Spleen (tissue), 11 donors: ENCODE measurements at regions not wholly inside any gene's neighbourhood (a gene's known extent, or its start where the extent isn't known, plus 50 kb on each side); places are given as distances from the start of the nearest gene placed in this dataset.
"Not testable (repeated sequence)": the region's sequence is repeated elsewhere in the genome, so short reads cannot be mapped to it uniquely, and the experiment has no call there.

Experiments used
- DNase-seq: peaks from one replicate; pipeline ENCODE4 v3.0.0-alpha.2; 2020
- H3K27ac ChIP-seq, 8 donors: fragments of 200-600 bp; sonication (generic) in 7 of 8; 1 replicate in 4 of 8; 2 replicates in 4 of 8; pipeline versions ENCODE4 v1.5.0 to v1.8.0; 2016 to 2021; ENCODE audit warnings: inconsistent platforms in 4 of 8, mild to moderate bottlenecking in 4 of 8, moderate library complexity in 1 of 8
- H3K27me3 ChIP-seq, 7 donors: fragments of 200-600 bp; sonication (generic) in 6 of 7; replicated peaks in 1 of 7; 1 replicate in 4 of 7; 2 replicates in 3 of 7; pipeline versions ENCODE4 v1.5.0 to v1.8.0; 2016 to 2021; ENCODE audit warnings: inconsistent platforms in 3 of 7, mild to moderate bottlenecking in 1 of 7
- H3K36me3 ChIP-seq, 6 donors: fragments of 200-600 bp; sonication (generic) in 5 of 6; 1 replicate in 4 of 6; 2 replicates in 2 of 6; pipeline versions ENCODE4 v1.5.0 to v1.8.0; 2016 to 2021; ENCODE audit warnings: inconsistent platforms in 2 of 6
- H3K4me1 ChIP-seq, 6 donors: fragments of 200-600 bp; sonication (generic) in 5 of 6; 1 replicate in 3 of 6; 2 replicates in 3 of 6; pipeline versions ENCODE4 v1.5.0 to v1.8.0; 2016 to 2021; ENCODE audit warnings: inconsistent platforms in 3 of 6
- H3K4me3 ChIP-seq, 8 donors: fragments of 200-600 bp; sonication (generic) in 7 of 8; 1 replicate in 4 of 8; 2 replicates in 4 of 8; pipeline versions ENCODE4 v1.5.0 to v1.8.0; 2016 to 2021; ENCODE audit warnings: inconsistent platforms in 4 of 8, mild to moderate bottlenecking in 4 of 8, moderate library complexity in 2 of 8
- H3K9me3 ChIP-seq, 8 donors: fragments of 200-600 bp; sonication (generic) in 7 of 8; 1 replicate in 4 of 8; 2 replicates in 4 of 8; pipeline versions ENCODE4 v1.5.0 to v1.8.0; 2016 to 2021; ENCODE audit warnings: inconsistent platforms in 4 of 8
- POLR2A ChIP-seq, 3 donors: fragments of 450-650 bp; IDR thresholded peaks; one replicate each; pipeline ENCODE4 v1.5.1; 2017; ENCODE audit warnings: antibody characterized with exemption in 3 of 3, mild to moderate bottlenecking in 1 of 3
- POLR2AphosphoS5 ChIP-seq, 3 donors: sonication (generic); formaldehyde crosslinking; IDR thresholded peaks; one replicate each; pipeline ENCODE4 v1.5.1; 2017; ENCODE audit warnings: antibody characterized with exemption in 3 of 3
- WGBS, 5 donors: extraction: QIAGEN DNeasy Blood & Tissue Kit in 3 of 5; methylation state at CpG; one replicate each; pipeline versions ENCODE4 v1.1.5 to v1.1.7; 2013 to 2018; 5-methylcytosine and 5-hydroxymethylcytosine counted together
- intact Hi-C: fragments of 100-400 bp; cut with DNase I; formaldehyde crosslinking; loops from one replicate; pipeline ENCODE4 v1.15.0; 2023; ENCODE audit warnings: low total_unique reads
- TF ChIP-seq, protein P1 (sequence below), 11 experiments: fragments of 200-600 bp in 7 of 11; fragments of 450-650 bp in 4 of 11; sonication (generic) in 4 of 11; IDR thresholded peaks in 8 of 11; conservative IDR thresholded peaks in 3 of 11; 1 replicate in 7 of 11; 2 replicates in 4 of 11; pipeline versions ENCODE4 v1.4.0 to v1.8.0; 2016 to 2021; ENCODE audit warnings: antibody characterized with exemption in 11 of 11, inconsistent platforms in 4 of 11, mild to moderate bottlenecking in 1 of 11
- donor health status: healthy with polysubstance abuse.
- donor health status: DM: no; HTN: no; CAD: no; lungs with moderate emphysema.
- donor health status: DM: no; HTN: no; CAD: no.
- donor health status: Bipolar disorder and iron deficiency.
- donor health status: healthy.
- donor health status: DM: no; HTN: no; CAD: no.
- donor health status: DM: yes; HTN: yes; CAD: no.

DNA sequence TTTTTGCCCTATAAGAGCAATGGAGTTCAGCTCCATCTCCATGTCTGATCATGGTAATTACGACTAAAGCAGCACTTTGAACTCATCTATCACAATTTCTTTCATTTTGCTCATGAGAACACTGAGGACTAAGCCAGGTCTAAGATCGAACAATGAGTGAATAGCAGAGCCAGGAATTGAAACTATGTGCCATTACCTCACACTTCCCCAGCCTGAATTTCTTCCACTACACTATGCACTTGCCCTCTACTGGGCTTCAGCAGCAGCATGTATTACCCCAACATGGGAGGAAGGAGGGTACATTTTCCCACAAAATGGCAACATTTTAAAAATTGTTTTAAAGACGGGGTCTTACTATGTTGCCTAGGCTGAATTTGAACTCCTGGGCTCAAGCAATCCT, 274.7 kb upstream of the FGF13 start:
- WGBS, 5 donors: 60 to 85% (median 70%) methylated on average over 3 of the region's 3 CpGs
- H3K9me3 ChIP-seq: no peaks in the 10 kb centered on the region
- H3K36me3 ChIP-seq: no peaks in the 10 kb centered on the region
- H3K4me1 ChIP-seq: no peaks in the 10 kb centered on the region
- no peak for DNase-seq
- no peaks in the 10 kb centered on the region for H3K27me3 ChIP-seq
- H3K27ac ChIP-seq: no peak overlapping the region
- intact Hi-C loops: no loop called here
- H3K4me3 ChIP-seq: no peak overlapping the region
- TF ChIP-seq, protein P1, sequence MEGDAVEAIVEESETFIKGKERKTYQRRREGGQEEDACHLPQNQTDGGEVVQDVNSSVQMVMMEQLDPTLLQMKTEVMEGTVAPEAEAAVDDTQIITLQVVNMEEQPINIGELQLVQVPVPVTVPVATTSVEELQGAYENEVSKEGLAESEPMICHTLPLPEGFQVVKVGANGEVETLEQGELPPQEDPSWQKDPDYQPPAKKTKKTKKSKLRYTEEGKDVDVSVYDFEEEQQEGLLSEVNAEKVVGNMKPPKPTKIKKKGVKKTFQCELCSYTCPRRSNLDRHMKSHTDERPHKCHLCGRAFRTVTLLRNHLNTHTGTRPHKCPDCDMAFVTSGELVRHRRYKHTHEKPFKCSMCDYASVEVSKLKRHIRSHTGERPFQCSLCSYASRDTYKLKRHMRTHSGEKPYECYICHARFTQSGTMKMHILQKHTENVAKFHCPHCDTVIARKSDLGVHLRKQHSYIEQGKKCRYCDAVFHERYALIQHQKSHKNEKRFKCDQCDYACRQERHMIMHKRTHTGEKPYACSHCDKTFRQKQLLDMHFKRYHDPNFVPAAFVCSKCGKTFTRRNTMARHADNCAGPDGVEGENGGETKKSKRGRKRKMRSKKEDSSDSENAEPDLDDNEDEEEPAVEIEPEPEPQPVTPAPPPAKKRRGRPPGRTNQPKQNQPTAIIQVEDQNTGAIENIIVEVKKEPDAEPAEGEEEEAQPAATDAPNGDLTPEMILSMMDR (IDR thresholded peaks at IDR 0.05 in 8 of 11, conservative IDR thresholded peaks at IDR 0.05 in 3 of 11): no peak
- TF ChIP-seq POLR2A (IDR thresholded peaks at IDR 0.05): no peak
- no peak for TF ChIP-seq POLR2AphosphoS5 (IDR thresholded peaks at IDR 0.05)

DNA sequence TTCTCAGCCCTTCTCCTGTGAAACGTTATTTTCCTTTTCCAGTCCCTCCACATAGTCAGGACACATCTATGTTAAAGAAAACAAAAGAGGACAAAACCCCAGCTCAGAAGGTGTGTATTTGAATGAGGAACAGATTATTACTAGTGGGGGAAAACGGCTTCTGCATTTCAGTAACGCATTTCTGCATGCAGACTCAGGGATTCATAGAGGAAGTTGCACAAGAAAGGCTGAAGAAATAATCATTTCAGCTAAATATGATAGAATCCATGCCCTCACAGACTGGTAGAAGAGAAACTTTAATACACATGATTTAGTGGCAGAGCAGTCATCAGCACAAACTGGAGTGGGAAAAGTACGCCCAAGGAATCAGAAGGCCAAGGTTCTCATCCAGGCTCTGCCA, 270.8 kb upstream of the FGF13 start:
- H3K4me1 ChIP-seq: no peaks in the 10 kb centered on the region
- no peaks in the 10 kb centered on the region for H3K27me3 ChIP-seq
- TF ChIP-seq POLR2A (IDR thresholded peaks at IDR 0.05) (no peak), POLR2AphosphoS5 (IDR thresholded peaks at IDR 0.05) (no peak)
- H3K9me3 ChIP-seq: no peaks in the 10 kb centered on the region
- no peak overlapping the region for H3K4me3 ChIP-seq
- DNase-seq: no peak
- 38 to 57% (median 44%) methylated on average over 4 of the region's 4 CpGs for WGBS, 5 donors
- intact Hi-C loops: no loop called here
- H3K36me3 ChIP-seq: no peaks in the 10 kb centered on the region
- no peak overlapping the region for H3K27ac ChIP-seq

DNA sequence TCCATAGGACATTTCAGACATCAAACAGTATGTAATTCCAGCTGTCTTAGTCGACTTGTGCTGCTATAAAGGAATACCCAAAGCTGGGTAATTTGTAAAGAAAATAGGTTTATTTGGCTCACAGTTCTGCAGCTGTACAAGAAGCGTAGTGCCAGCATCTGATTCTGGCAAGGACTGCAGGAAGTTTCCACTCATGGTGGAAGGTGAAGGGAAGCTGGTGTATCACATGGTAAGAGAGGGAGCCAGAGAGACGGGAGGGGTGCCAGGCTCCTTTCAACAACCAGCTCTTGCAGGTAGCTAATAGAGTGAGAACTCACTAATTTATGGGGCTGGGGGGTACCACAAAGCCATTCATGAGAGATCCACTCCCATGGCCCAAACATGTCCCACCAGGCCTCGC, 253.0 kb upstream of the FGF13 start:
- Histone ChIP-seq H3K4me3 (no peak overlapping the region), H3K27me3 (peaks cover 0 to 5% (median 0%) of the 10 kb centered on the region in 7 donors), H3K9me3 (no peaks in the 10 kb centered on the region), H3K36me3 (no peaks in the 10 kb centered on the region), H3K4me1 (no peaks in the 10 kb centered on the region), H3K27ac (no peak overlapping the region)
- no peak for DNase-seq
- WGBS, 5 donors: 47 to 82% (median 56%) methylated on average over 4 of the region's 4 CpGs
- TF ChIP-seq POLR2AphosphoS5 (IDR thresholded peaks at IDR 0.05): peak in 1 of 3 donors; percentile 48
- TF ChIP-seq, protein P1 (IDR thresholded peaks at IDR 0.05 in 8 of 11, conservative IDR thresholded peaks at IDR 0.05 in 3 of 11): no peak
- no peak for TF ChIP-seq POLR2A (IDR thresholded peaks at IDR 0.05)
- intact Hi-C loops: loop anchor here (2.0 kb wide), 1 partner anchor 44 kb away; no protein-coding TSS in a partner anchor

DNA sequence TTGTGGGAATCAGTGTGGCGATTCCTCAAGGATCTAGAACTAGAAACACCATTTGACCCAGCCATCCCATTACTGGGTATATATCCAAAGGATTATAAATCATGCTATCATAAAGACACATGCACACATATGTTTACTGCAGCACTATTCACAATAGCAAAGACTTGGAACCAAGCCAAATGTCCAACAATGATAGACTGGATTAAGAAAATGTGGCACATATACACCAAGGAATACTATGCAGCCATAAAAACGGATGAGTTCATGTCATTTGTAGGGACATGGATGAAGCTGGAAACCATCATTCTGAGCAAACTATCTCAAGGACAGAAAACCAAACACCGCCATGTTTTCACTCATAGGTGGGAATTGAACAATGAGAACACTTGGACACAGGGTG, 250.9 kb upstream of the FGF13 start:
- DNase-seq, H3K36me3 ChIP-seq, H3K27ac ChIP-seq, intact Hi-C loops, H3K4me1 ChIP-seq, H3K9me3 ChIP-seq, H3K4me3 ChIP-seq, H3K27me3 ChIP-seq: not testable (repeated sequence)
- WGBS, 5 donors: 76 to 94% (median 89%) methylated on average over 3 of the region's 3 CpGs

DNA sequence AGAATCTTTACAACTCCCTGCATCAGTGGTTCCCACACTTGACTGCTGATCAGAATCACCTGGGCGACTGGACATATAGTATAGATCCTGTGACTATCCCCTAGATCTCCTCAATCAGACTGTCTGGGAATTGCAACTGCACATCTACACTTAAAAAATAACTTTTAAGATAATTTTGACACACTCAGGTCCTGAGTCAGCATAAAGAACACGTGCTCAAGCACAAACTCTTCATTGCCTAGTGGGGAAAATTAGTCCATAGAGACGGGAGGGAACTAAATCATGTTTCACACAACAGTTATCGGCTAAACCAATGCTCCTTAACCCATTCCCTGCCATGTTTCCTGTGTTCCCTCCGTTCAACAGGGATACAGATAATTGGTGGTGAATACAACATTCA, 243.5 kb upstream of the FGF13 start:
- no peak for DNase-seq
- no peaks in the 10 kb centered on the region for H3K36me3 ChIP-seq
- WGBS, 5 donors: 57 to 77% (median 71%) methylated on average over 5 of the region's 5 CpGs
- H3K9me3 ChIP-seq: no peaks in the 10 kb centered on the region
- no peak overlapping the region for H3K4me3 ChIP-seq
- TF ChIP-seq, protein P1 (IDR thresholded peaks at IDR 0.05 in 8 of 11, conservative IDR thresholded peaks at IDR 0.05 in 3 of 11): no peak
- TF ChIP-seq POLR2A (IDR thresholded peaks at IDR 0.05) (no peak), POLR2AphosphoS5 (IDR thresholded peaks at IDR 0.05) (no peak)
- no peak overlapping the region for H3K27ac ChIP-seq
- intact Hi-C loops: no loop called here
- no peaks in the 10 kb centered on the region for H3K27me3 ChIP-seq
- H3K4me1 ChIP-seq: no peaks in the 10 kb centered on the region
